ENCODE measurements at regions not wholly inside any gene's neighbourhood (a gene's known extent, or its start where the extent isn't known, plus 50 kb on each side); places are given as distances from the start of the nearest gene placed in this dataset.

DNA sequence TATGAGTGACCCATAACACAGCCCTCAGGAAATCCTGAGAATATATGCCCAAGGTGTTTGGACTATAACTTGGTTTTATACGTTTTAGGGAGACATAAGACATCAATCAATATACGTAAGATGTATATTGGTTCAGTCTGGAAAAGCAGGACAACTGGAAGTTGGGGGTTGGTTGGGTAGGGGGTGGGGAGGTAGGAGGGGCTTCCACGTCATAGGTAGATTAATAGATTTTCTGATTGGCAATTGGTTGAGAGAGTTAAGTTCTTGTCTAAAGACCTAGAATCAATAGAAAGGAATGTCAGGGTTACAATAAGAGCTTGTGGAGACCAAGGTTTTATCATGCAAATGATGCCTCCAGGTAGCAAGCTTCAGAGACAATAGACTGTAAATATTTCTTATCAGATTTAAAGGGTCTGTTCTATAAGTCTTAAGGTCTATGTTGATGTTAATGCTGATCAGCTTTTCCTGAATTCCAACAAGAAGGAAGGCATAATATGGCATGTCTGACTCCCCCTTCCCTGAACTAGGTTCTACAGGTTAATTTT is 2267.7 kb upstream of the ACO1 start:
- H3K27me3 ChIP-seq (ENCODE audit: control insufficient read depth in 2 of 2, insufficient read depth in 2 of 2, low read length in 2 of 2) = no peaks in the 10 kb centered on the region
- H3K27ac ChIP-seq (ENCODE audit: low read depth, low read length) = no peak overlapping the region
- ATAC-seq (no peak), DNase-seq (no peak)
- ChIA-PET CTCF (no interaction called here), POLR2A (no interaction called here)
- Mint-ChIP-seq H3K9me3 (peaks cover 0 to 13% (median 1%) of the 10 kb centered on the region in 11 donors), H3K27ac (no peak overlapping the region), H3K36me3 (no peaks in the 10 kb centered on the region), H3K27me3 (no peaks in the 10 kb centered on the region), H3K4me1 (no peaks in the 10 kb centered on the region), H3K4me3 (no peak overlapping the region)
- H3K36me3 ChIP-seq (ENCODE audit: control insufficient read depth in 2 of 3, insufficient read depth in 3 of 3, low read length in 3 of 3) = no peaks in the 10 kb centered on the region
- intact Hi-C loops (cut with micrococcal nuclease) = no loop called here
- H3K9me3 ChIP-seq (ENCODE audit: control insufficient read depth in 2 of 3, low read length in 3 of 3) = no peaks in the 10 kb centered on the region
- no peak overlapping the region for H3K4me3 ChIP-seq (ENCODE audit: low read length)
- no peaks in the 10 kb centered on the region for H3K4me1 ChIP-seq (ENCODE audit: control insufficient read depth in 2 of 2, insufficient read depth in 2 of 2, low read length in 2 of 2)

DNA sequence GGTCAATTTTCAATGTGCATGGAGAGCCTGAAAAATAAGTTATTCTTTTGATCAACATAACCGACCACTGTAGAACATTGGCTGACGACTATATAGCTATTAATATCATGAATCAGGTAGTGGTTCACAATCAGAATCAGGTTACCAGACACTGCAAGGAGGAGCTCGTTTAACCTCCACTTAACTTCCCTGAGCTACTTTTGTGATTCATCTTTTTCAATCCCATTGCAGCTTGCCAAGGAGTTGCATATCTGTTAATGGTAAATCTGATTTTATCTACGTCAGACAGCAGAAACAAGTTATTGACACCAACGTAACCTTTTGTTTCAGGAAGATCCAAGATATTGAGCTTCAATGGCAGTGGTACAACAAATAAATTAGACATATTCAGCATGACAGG is 2263.8 kb upstream of the ACO1 start:
- ChIA-PET POLR2A (no interaction called here), CTCF (no interaction called here)
- ATAC-seq = no peak
- Mint-ChIP-seq H3K36me3 (no peaks in the 10 kb centered on the region), H3K27me3 (no peaks in the 10 kb centered on the region), H3K27ac (no peak overlapping the region), H3K4me1 (no peaks in the 10 kb centered on the region), H3K9me3 (peaks cover 0 to 3% (median 0%) of the 10 kb centered on the region in 11 donors), H3K4me3 (no peak overlapping the region)
- H3K36me3 ChIP-seq (ENCODE audit: control insufficient read depth in 2 of 3, insufficient read depth in 3 of 3, low read length in 3 of 3) = no peaks in the 10 kb centered on the region
- no peak for DNase-seq
- H3K4me1 ChIP-seq (ENCODE audit: control insufficient read depth in 2 of 2, insufficient read depth in 2 of 2, low read length in 2 of 2) = no peaks in the 10 kb centered on the region
- H3K27ac ChIP-seq (ENCODE audit: low read depth, low read length) = no peak overlapping the region
- no peak overlapping the region for H3K4me3 ChIP-seq (ENCODE audit: low read length)
- no peaks in the 10 kb centered on the region for H3K27me3 ChIP-seq (ENCODE audit: control insufficient read depth in 2 of 2, insufficient read depth in 2 of 2, low read length in 2 of 2)
- intact Hi-C loops (cut with micrococcal nuclease) = no loop called here
- H3K9me3 ChIP-seq (ENCODE audit: control insufficient read depth in 2 of 3, low read length in 3 of 3) = no peaks in the 10 kb centered on the region

DNA sequence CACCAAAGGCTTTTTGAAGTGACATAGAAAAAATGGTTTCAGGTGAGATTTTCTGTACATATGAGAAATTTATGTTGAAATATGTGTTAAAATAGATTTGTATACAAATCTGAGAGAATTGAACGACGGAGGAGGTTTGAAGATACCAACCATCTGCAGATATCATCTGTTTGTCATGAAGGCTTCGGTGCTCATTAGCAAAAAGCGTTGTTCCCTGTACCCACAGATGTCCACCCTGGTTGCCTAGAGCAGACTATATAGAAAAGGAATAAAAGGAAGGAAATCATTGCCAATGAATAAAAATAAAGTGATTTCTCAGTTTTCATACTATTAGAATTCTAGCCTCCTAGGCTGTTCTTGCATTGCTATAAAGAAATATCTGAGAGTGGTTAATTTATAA is 2262.8 kb upstream of the ACO1 start:
- H3K9me3 Mint-ChIP-seq = peaks cover 0 to 3% (median 0%) of the 10 kb centered on the region in 11 donors
- intact Hi-C loops (cut with micrococcal nuclease) = no loop called here
- H3K27ac ChIP-seq (ENCODE audit: low read depth, low read length) = no peak overlapping the region
- H3K36me3 ChIP-seq (ENCODE audit: control insufficient read depth in 2 of 3, insufficient read depth in 3 of 3, low read length in 3 of 3) = no peaks in the 10 kb centered on the region
- H3K9me3 ChIP-seq (ENCODE audit: control insufficient read depth in 2 of 3, low read length in 3 of 3) = no peaks in the 10 kb centered on the region
- H3K4me3 Mint-ChIP-seq = no peak overlapping the region
- no peak overlapping the region for H3K4me3 ChIP-seq (ENCODE audit: low read length)
- ChIA-PET POLR2A (no interaction called here), CTCF (no interaction called here)
- no peak for DNase-seq
- no peaks in the 10 kb centered on the region for H3K27me3 Mint-ChIP-seq
- H3K36me3 Mint-ChIP-seq = no peaks in the 10 kb centered on the region
- H3K27me3 ChIP-seq (ENCODE audit: control insufficient read depth in 2 of 2, insufficient read depth in 2 of 2, low read length in 2 of 2) = no peaks in the 10 kb centered on the region
- H3K4me1 ChIP-seq (ENCODE audit: control insufficient read depth in 2 of 2, insufficient read depth in 2 of 2, low read length in 2 of 2) = no peaks in the 10 kb centered on the region
- H3K4me1 Mint-ChIP-seq = no peaks in the 10 kb centered on the region
- H3K27ac Mint-ChIP-seq = no peak overlapping the region
- ATAC-seq = no peak

DNA sequence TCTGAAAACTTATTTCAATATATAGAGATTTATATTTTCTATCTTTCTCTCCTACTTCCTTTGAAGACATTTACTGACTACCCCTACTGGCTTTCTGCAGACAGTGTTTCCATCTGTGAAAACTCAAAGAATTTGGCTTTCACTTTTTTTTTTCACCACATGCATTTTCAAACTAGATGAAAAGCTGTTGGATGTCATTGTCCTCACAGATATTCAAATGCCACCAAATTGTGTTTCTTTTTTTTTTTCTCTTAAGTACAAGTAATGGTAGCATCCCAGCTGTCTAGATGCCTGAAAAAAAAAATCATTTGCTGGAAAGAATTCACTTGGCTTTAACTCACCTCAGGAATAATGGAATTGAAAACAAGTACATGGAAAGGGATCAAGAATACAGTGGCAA is 2258.6 kb upstream of the ACO1 start:
- ATAC-seq = no peak
- CTCF ChIA-PET = no interaction called here

DNA sequence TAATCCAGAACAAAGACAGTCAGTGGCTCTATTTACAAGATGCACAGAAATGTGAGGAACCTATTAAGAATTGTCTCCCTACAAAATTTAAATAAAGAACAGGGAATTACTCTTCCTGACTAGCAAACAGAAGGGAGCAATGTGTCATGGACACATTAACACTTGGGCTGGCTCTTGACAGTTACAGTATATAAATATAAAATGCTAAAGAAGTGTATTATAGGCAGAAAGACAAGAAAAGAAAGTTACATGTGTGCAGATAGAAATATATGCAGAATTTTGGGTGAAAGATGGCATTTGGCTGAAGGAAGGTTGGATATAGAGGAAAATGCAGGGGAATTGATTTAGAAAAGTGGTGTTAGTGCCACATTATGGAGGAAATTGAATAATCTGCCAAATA is 2257.1 kb upstream of the ACO1 start:
- H3K27me3 ChIP-seq (ENCODE audit: control insufficient read depth in 2 of 2, insufficient read depth in 2 of 2, low read length in 2 of 2) = no peaks in the 10 kb centered on the region
- no peaks in the 10 kb centered on the region for H3K4me1 ChIP-seq (ENCODE audit: control insufficient read depth in 2 of 2, insufficient read depth in 2 of 2, low read length in 2 of 2)
- H3K36me3 Mint-ChIP-seq = no peaks in the 10 kb centered on the region
- H3K4me1 Mint-ChIP-seq = no peaks in the 10 kb centered on the region
- H3K27ac Mint-ChIP-seq = no peak overlapping the region
- H3K27me3 Mint-ChIP-seq = no peaks in the 10 kb centered on the region
- POLR2A ChIA-PET = no interaction called here
- no peak for ATAC-seq
- no peaks in the 10 kb centered on the region for H3K36me3 ChIP-seq (ENCODE audit: control insufficient read depth in 2 of 3, insufficient read depth in 3 of 3, low read length in 3 of 3)
- no peak overlapping the region for H3K4me3 Mint-ChIP-seq
- H3K9me3 Mint-ChIP-seq = peaks cover 0 to 4% (median 0%) of the 10 kb centered on the region in 11 donors
- H3K4me3 ChIP-seq (ENCODE audit: low read length) = no peak overlapping the region
- intact Hi-C loops (cut with micrococcal nuclease) = no loop called here
- H3K9me3 ChIP-seq (ENCODE audit: control insufficient read depth in 2 of 3, low read length in 3 of 3) = no peaks in the 10 kb centered on the region
- no peak overlapping the region for H3K27ac ChIP-seq (ENCODE audit: low read depth, low read length)
- no peak for DNase-seq
- CTCF ChIA-PET = no interaction called here

More for the DNA sequence above, 2258.6 kb upstream of the ACO1 start:
- DNase-seq = no peak
- Histone ChIP-seq H3K9me3 (ENCODE audit: control insufficient read depth in 2 of 3, low read length in 3 of 3) (no peaks in the 10 kb centered on the region), H3K4me3 (ENCODE audit: low read length) (no peak overlapping the region), H3K27ac (ENCODE audit: low read depth, low read length) (no peak overlapping the region), H3K27me3 (ENCODE audit: control insufficient read depth in 2 of 2, insufficient read depth in 2 of 2, low read length in 2 of 2) (no peaks in the 10 kb centered on the region), H3K4me1 (ENCODE audit: control insufficient read depth in 2 of 2, insufficient read depth in 2 of 2, low read length in 2 of 2) (no peaks in the 10 kb centered on the region), H3K36me3 (ENCODE audit: control insufficient read depth in 2 of 3, insufficient read depth in 3 of 3, low read length in 3 of 3) (no peaks in the 10 kb centered on the region)
- no peak overlapping the region for H3K27ac Mint-ChIP-seq
- no peaks in the 10 kb centered on the region for H3K4me1 Mint-ChIP-seq
- H3K27me3 Mint-ChIP-seq = no peaks in the 10 kb centered on the region
- peaks cover 0 to 4% (median 0%) of the 10 kb centered on the region in 11 donors for H3K9me3 Mint-ChIP-seq
- intact Hi-C loops (cut with micrococcal nuclease) = no loop called here
- POLR2A ChIA-PET = no interaction called here
- H3K4me3 Mint-ChIP-seq = no peak overlapping the region
- no peaks in the 10 kb centered on the region for H3K36me3 Mint-ChIP-seq

DNA sequence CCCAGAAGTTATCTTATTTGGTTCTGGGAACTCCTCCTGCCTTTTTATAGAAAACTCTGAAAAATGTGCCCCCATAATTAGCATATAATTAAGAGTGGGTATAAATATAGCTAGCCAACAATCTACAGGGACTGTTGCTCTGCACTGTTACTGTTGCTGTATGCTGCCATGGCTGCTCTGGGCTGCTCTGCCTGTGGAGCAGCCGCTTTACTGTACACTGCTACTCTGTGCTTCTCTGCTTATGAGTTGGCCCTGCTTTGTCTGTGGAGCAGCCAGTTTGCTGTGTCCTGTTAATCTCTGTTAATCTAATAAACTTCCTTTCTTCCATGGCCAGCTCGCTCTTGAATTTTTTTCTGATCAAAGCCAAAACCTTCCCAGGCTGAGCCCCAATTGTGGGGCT is 2244.0 kb upstream of the ACO1 start:
- POLR2A ChIA-PET = no interaction called here
- Histone ChIP-seq H3K9me3 (ENCODE audit: control insufficient read depth in 2 of 3, low read length in 3 of 3) (no peaks in the 10 kb centered on the region), H3K27ac (ENCODE audit: low read depth, low read length) (no peak overlapping the region), H3K4me3 (ENCODE audit: low read length) (no peak overlapping the region), H3K4me1 (ENCODE audit: control insufficient read depth in 2 of 2, insufficient read depth in 2 of 2, low read length in 2 of 2) (no peaks in the 10 kb centered on the region), H3K27me3 (ENCODE audit: control insufficient read depth in 2 of 2, insufficient read depth in 2 of 2, low read length in 2 of 2) (no peaks in the 10 kb centered on the region), H3K36me3 (ENCODE audit: control insufficient read depth in 2 of 3, insufficient read depth in 3 of 3, low read length in 3 of 3) (no peaks in the 10 kb centered on the region)
- no peaks in the 10 kb centered on the region for H3K4me1 Mint-ChIP-seq
- H3K4me3 Mint-ChIP-seq = no peak overlapping the region
- peaks cover 0 to 21% (median 1%) of the 10 kb centered on the region in 11 donors for H3K9me3 Mint-ChIP-seq
- intact Hi-C loops (cut with micrococcal nuclease) = no loop called here
- ATAC-seq (no peak), DNase-seq (no peak)
- no peaks in the 10 kb centered on the region for H3K27me3 Mint-ChIP-seq
- H3K36me3 Mint-ChIP-seq = no peaks in the 10 kb centered on the region
- H3K27ac Mint-ChIP-seq = no peak overlapping the region
- CTCF ChIA-PET = no interaction called here

DNA sequence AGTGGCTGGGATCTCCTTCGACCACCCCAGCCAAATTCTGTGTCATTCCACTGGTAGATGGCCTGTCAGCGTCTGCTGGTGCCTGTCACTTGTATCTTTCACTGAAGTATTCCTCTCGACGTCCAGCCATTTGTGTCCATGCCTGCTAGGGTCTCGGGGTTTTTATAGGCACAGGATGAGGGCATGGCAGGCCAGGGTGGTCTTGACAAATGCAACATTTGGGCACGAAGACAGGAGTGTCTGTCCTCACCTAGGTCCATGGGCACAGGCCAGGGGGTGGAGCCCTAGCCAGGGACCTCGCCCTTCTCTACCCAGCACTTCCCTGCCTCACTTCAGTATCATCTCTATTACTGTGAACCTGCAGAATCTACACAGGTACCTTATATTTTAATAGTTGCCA is 2223.9 kb upstream of the ACO1 start:
- Histone ChIP-seq H3K4me1 (ENCODE audit: control insufficient read depth in 2 of 2, insufficient read depth in 2 of 2, low read length in 2 of 2) (no peaks in the 10 kb centered on the region), H3K4me3 (ENCODE audit: low read length) (no peak overlapping the region), H3K27ac (ENCODE audit: low read depth, low read length) (no peak overlapping the region), H3K27me3 (ENCODE audit: control insufficient read depth in 2 of 2, insufficient read depth in 2 of 2, low read length in 2 of 2) (no peaks in the 10 kb centered on the region), H3K36me3 (ENCODE audit: control insufficient read depth in 2 of 3, insufficient read depth in 3 of 3, low read length in 3 of 3) (no peaks in the 10 kb centered on the region), H3K9me3 (ENCODE audit: control insufficient read depth in 2 of 3, low read length in 3 of 3) (no peaks in the 10 kb centered on the region)
- H3K27ac Mint-ChIP-seq = no peak overlapping the region
- DNase-seq = no peak
- no peaks in the 10 kb centered on the region for H3K36me3 Mint-ChIP-seq
- ChIA-PET POLR2A (no interaction called here), CTCF (no interaction called here)
- H3K4me3 Mint-ChIP-seq = no peak overlapping the region
- intact Hi-C loops (cut with micrococcal nuclease) = no loop called here
- no peak for ATAC-seq
- peaks cover 0 to 4% (median 0%) of the 10 kb centered on the region in 11 donors for H3K9me3 Mint-ChIP-seq
- no peaks in the 10 kb centered on the region for H3K27me3 Mint-ChIP-seq
- H3K4me1 Mint-ChIP-seq = no peaks in the 10 kb centered on the region
